ENCODE measurements at regions not wholly inside any gene's neighbourhood (a gene's known extent, or its start where the extent isn't known, plus 50 kb on each side); places are given as distances from the start of the nearest gene placed in this dataset.

GRCh38 chr12:125351788-125352187, 286.6 kb downstream of the AACS start:
- Histone ChIP-seq H3K27ac (ENCODE audit: control insufficient read depth, insufficient read depth) (no peak overlapping the region), H3K9me3 (replicated peaks; ENCODE audit: control insufficient read depth, insufficient read depth, low read length) (no peaks in the 10 kb centered on the region; the same call in 2 of the 3 replicates)

More at GRCh38 chr12:125351788-125352187, 286.6 kb downstream of the AACS start:
- Histone ChIP-seq H3K27me3 (replicated peaks in 1 of 2; ENCODE audit: control insufficient read depth in 2 of 2, insufficient read depth in 2 of 2, low read length in 1 of 2) (no peaks in the 10 kb centered on the region; a peak in 1 of 4 replicates), H3K9ac (ENCODE audit: control insufficient read depth, insufficient read depth, low read length) (no peak overlapping the region), H3K79me2 (ENCODE audit: control insufficient read depth, insufficient read depth, low read length) (no peaks in the 10 kb centered on the region), H2AFZ (ENCODE audit: control insufficient read depth, low read depth, low read length) (no peak overlapping the region), H3K4me1 (ENCODE audit: control insufficient read depth, insufficient read depth, low read length) (no peaks in the 10 kb centered on the region), H3K4me3 (no peak overlapping the region), H4K20me1 (ENCODE audit: control insufficient read depth, insufficient read depth) (no peaks in the 10 kb centered on the region), H3K36me3 (ENCODE audit: control insufficient read depth in 2 of 2, insufficient read depth in 2 of 2, low read length in 1 of 2) (no peaks in the 10 kb centered on the region), H3K4me2 (ENCODE audit: control insufficient read depth, insufficient read depth) (no peak overlapping the region)
- no peak for DNase-seq (ENCODE audit: low read depth, low spot score)
- BruUV-seq (replicated peaks) = no TSS peak
- WGBS (ENCODE audit: insufficient coverage, insufficient replicate concordance, low lambda C conversion rate, missing lambda C conversion rate) = 3% methylated on average over 2 of the region's 2 CpGs
- ChIA-PET CTCF (interaction anchor here (1.0 kb wide), 1 partner anchor 51 kb away, joined by 3 read pairs; no protein-coding TSS in a partner anchor), POLR2A (no interaction called here), RAD21 (ENCODE audit: unreplicated experiment) (interaction anchor here (1.0 to 1.5 kb wide), 2 partner anchors 10 to 20 kb away, joined by 3 to 4 read pairs; no protein-coding TSS in a partner anchor), SMC1A (ENCODE audit: uncharacterized antibody, unreplicated experiment) (no interaction called here)
- TF ChIP-seq RUNX3 (IDR thresholded peaks at IDR 0.05; ENCODE audit: low read length) = no peak
- no peak for TF ChIP-seq BCL3 (IDR thresholded peaks at IDR 0.05; ENCODE audit: borderline replicate concordance, insufficient read depth, low read depth, low read length, poor library complexity, severe bottlenecking)
- TF ChIP-seq, protein P1, sequence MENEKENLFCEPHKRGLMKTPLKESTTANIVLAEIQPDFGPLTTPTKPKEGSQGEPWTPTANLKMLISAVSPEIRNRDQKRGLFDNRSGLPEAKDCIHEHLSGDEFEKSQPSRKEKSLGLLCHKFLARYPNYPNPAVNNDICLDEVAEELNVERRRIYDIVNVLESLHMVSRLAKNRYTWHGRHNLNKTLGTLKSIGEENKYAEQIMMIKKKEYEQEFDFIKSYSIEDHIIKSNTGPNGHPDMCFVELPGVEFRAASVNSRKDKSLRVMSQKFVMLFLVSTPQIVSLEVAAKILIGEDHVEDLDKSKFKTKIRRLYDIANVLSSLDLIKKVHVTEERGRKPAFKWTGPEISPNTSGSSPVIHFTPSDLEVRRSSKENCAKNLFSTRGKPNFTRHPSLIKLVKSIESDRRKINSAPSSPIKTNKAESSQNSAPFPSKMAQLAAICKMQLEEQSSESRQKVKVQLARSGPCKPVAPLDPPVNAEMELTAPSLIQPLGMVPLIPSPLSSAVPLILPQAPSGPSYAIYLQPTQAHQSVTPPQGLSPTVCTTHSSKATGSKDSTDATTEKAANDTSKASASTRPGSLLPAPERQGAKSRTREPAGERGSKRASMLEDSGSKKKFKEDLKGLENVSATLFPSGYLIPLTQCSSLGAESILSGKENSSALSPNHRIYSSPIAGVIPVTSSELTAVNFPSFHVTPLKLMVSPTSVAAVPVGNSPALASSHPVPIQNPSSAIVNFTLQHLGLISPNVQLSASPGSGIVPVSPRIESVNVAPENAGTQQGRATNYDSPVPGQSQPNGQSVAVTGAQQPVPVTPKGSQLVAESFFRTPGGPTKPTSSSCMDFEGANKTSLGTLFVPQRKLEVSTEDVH (IDR thresholded peaks at IDR 0.05; ENCODE audit: low read depth, partially characterized antibody) = no peak
- TF ChIP-seq, protein P2, sequence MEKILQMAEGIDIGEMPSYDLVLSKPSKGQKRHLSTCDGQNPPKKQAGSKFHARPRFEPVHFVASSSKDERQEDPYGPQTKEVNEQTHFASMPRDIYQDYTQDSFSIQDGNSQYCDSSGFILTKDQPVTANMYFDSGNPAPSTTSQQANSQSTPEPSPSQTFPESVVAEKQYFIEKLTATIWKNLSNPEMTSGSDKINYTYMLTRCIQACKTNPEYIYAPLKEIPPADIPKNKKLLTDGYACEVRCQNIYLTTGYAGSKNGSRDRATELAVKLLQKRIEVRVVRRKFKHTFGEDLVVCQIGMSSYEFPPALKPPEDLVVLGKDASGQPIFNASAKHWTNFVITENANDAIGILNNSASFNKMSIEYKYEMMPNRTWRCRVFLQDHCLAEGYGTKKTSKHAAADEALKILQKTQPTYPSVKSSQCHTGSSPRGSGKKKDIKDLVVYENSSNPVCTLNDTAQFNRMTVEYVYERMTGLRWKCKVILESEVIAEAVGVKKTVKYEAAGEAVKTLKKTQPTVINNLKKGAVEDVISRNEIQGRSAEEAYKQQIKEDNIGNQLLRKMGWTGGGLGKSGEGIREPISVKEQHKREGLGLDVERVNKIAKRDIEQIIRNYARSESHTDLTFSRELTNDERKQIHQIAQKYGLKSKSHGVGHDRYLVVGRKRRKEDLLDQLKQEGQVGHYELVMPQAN (conservative IDR thresholded peaks at IDR 0.05) = no peak
- TF ChIP-seq ATF7 (IDR thresholded peaks at IDR 0.05; ENCODE audit: low read depth) = no peak
- TF ChIP-seq CREB1 (IDR thresholded peaks at IDR 0.05; ENCODE audit: low read depth) = no peak
- no peak for TF ChIP-seq PKNOX1 (IDR thresholded peaks at IDR 0.05)
- no peak for TF ChIP-seq CHD4 (IDR thresholded peaks at IDR 0.05)
- no peak for TF ChIP-seq NR2C2 (IDR thresholded peaks at IDR 0.05; ENCODE audit: borderline replicate concordance, control insufficient read depth, insufficient read length, low read depth)
- in situ Hi-C loops (cut with MboI) (no loop called here), intact Hi-C loops (cut with micrococcal nuclease; ENCODE audit: unreplicated experiment) (no loop called here)
- ATAC-seq = no peak
- FAIRE-seq = no peak
